ENCODE measurements at regions not wholly inside any gene's neighbourhood (a gene's known extent, or its start where the extent isn't known, plus 50 kb on each side); places are given as distances from the start of the nearest gene placed in this dataset.

- no peak overlapping the region for H3K27ac ChIP-seq (ENCODE audit: insufficient read depth, low read depth, low read length)
- H2AFZ ChIP-seq (ENCODE audit: low read depth, low read length) = no peak overlapping the region
- TF ChIP-seq EZH2 (IDR thresholded peaks at IDR 0.05; ENCODE audit: borderline replicate concordance, low read depth, low read length, severe bottlenecking) (no peak), POLR2AphosphoS5 (IDR thresholded peaks at IDR 0.05; ENCODE audit: insufficient read depth, low read depth, low read length) (no peak), JUN (IDR thresholded peaks at IDR 0.05; ENCODE audit: borderline replicate concordance, insufficient read depth, insufficient read length, low read depth) (no peak), MAX (IDR thresholded peaks at IDR 0.05; ENCODE audit: insufficient read depth, insufficient read length) (no peak), MYC (IDR thresholded peaks at IDR 0.05; ENCODE audit: low read depth, low read length) (no peak), FOS (IDR thresholded peaks at IDR 0.05; ENCODE audit: borderline replicate concordance, insufficient read depth, low read length) (no peak), GATA2 (IDR thresholded peaks at IDR 0.05; ENCODE audit: insufficient read depth, insufficient read length, low read depth, low read length) (no peak)
- H4K20me1 ChIP-seq (replicated peaks; ENCODE audit: control insufficient read depth, extremely low read depth, insufficient read depth, low read length) = no peaks in the 10 kb centered on the region
- H3K9ac ChIP-seq (replicated peaks; ENCODE audit: extremely low read depth, insufficient read depth, low read length) = no peak overlapping the region
- H3K36me3 ChIP-seq (ENCODE audit: control insufficient read depth in 2 of 2, extremely low read depth in 1 of 2, insufficient read depth in 2 of 2, low read length in 2 of 2) = no peaks in the 10 kb centered on the region
- no peak overlapping the region for H3K4me3 ChIP-seq (replicated peaks in 1 of 3; ENCODE audit: insufficient read depth in 1 of 3, low read depth in 1 of 3, low read length in 3 of 3)
- intact Hi-C loops (cut with micrococcal nuclease) = no loop called here
- dilution Hi-C loops (cut with MboI; ENCODE audit: extremely low pct_ligation_motif_present, low sequenced_read_pairs) = no loop called here
- H3K27me3 ChIP-seq (ENCODE audit: control insufficient read depth in 2 of 2, insufficient read depth in 2 of 2, low read length in 2 of 2) = no peaks in the 10 kb centered on the region
- DNase-seq (ENCODE audit: low read depth, low spot score) (no peak), FAIRE-seq (no peak)
- H3K4me1 ChIP-seq (ENCODE audit: control insufficient read depth, extremely low read depth, insufficient read depth, low read length) = no peaks in the 10 kb centered on the region
- no peaks in the 10 kb centered on the region for H3K9me3 ChIP-seq (replicated peaks; ENCODE audit: control insufficient read depth, insufficient read depth, low read length)
- no peak overlapping the region for H3K4me2 ChIP-seq (ENCODE audit: insufficient read depth, low read length)
- CTCF ChIA-PET = no interaction called here
- H3K9me1 ChIP-seq (replicated peaks; ENCODE audit: control insufficient read depth, extremely low read depth, insufficient read depth, low read length) = no peaks in the 10 kb centered on the region
- POLR2A ChIA-PET = no interaction called here
- no peaks in the 10 kb centered on the region for H3K79me2 ChIP-seq (ENCODE audit: control insufficient read depth, insufficient read depth, low read length)
- BruUV-seq (replicated peaks) = no TSS peak
Measured at GRCh38 chr1:37394574-37395464, 79.6 kb upstream of the ZC3H12A start.

Data from endothelial cell of umbilical vein (primary cell).